ENCODE measurements at regions not wholly inside any gene's neighbourhood (a gene's known extent, or its start where the extent isn't known, plus 50 kb on each side); places are given as distances from the start of the nearest gene placed in this dataset.

- TF ChIP-seq CTCF (IDR thresholded peaks at IDR 0.05) = no peak
- no peak for TF ChIP-seq ZFX (IDR thresholded peaks at IDR 0.05; ENCODE audit: borderline replicate concordance)
- H3K27ac ChIP-seq = no peak overlapping the region
These were observed 351.9 kb downstream of the PCDH18 start for GRCh38 chr4:137180349-137180748.

- H3K27ac ChIP-seq = no peak overlapping the region
- no peak for TF ChIP-seq ZFX (IDR thresholded peaks at IDR 0.05; ENCODE audit: borderline replicate concordance)
- no peak for TF ChIP-seq CTCF (IDR thresholded peaks at IDR 0.05)
These were observed 375.5 kb downstream of the PCDH18 start for GRCh38 chr4:137156807-137157206.

GRCh38 chr4:137156054-137156453, 376.2 kb downstream of the PCDH18 start:
- H3K27ac ChIP-seq = no peak overlapping the region
- TF ChIP-seq CTCF (IDR thresholded peaks at IDR 0.05) (no peak), ZFX (IDR thresholded peaks at IDR 0.05; ENCODE audit: borderline replicate concordance) (no peak)

GRCh38 chr4:137131201-137131600, 401.1 kb downstream of the PCDH18 start:
- no peak overlapping the region for H3K27ac ChIP-seq
- no peak for TF ChIP-seq CTCF (IDR thresholded peaks at IDR 0.05)
- no peak for TF ChIP-seq ZFX (IDR thresholded peaks at IDR 0.05; ENCODE audit: borderline replicate concordance)

GRCh38 chr4:137129845-137130244, 402.4 kb downstream of the PCDH18 start:
- TF ChIP-seq CTCF (IDR thresholded peaks at IDR 0.05) (no peak), ZFX (IDR thresholded peaks at IDR 0.05; ENCODE audit: borderline replicate concordance) (no peak)
- H3K27ac ChIP-seq = no peak overlapping the region

- TF ChIP-seq ZFX (IDR thresholded peaks at IDR 0.05; ENCODE audit: borderline replicate concordance) (no peak), CTCF (IDR thresholded peaks at IDR 0.05) (no peak)
- no peak overlapping the region for H3K27ac ChIP-seq
These were observed 402.9 kb downstream of the PCDH18 start for GRCh38 chr4:137129441-137129840.

- H3K27ac ChIP-seq = 0 out of 2 replicates have a peak overlapping the region, but pooled peaks have one; percentile 13
- TF ChIP-seq CTCF (IDR thresholded peaks at IDR 0.05) = no peak
- TF ChIP-seq ZFX (IDR thresholded peaks at IDR 0.05; ENCODE audit: borderline replicate concordance) = no peak
These were observed 407.3 kb downstream of the PCDH18 start for GRCh38 chr4:137125011-137125410.
